ENCODE measurements at regions not wholly inside any gene's neighbourhood (a gene's known extent, or its start where the extent isn't known, plus 50 kb on each side); places are given as distances from the start of the nearest gene placed in this dataset.

DNA sequence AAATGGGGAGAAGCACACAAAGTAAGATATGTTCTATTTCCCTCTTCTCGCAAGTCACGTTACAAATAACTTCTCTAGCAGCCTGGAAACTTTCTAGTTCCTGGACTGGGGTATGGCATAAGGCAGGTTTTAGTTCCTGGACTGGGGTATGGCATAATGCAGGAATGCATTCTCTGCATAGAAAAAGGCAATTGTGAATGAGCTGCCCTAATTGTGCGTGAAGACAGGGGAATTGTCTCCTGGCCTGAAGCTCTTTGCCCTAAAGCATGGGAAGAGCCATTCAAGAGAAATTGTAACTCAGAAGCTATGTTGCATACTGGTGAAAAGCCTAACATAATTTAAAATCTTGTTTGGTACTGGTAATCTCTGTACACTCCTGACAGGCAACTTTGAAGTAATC is 54.3 kb upstream of the CBLB start:
- TF ChIP-seq, protein P1, sequence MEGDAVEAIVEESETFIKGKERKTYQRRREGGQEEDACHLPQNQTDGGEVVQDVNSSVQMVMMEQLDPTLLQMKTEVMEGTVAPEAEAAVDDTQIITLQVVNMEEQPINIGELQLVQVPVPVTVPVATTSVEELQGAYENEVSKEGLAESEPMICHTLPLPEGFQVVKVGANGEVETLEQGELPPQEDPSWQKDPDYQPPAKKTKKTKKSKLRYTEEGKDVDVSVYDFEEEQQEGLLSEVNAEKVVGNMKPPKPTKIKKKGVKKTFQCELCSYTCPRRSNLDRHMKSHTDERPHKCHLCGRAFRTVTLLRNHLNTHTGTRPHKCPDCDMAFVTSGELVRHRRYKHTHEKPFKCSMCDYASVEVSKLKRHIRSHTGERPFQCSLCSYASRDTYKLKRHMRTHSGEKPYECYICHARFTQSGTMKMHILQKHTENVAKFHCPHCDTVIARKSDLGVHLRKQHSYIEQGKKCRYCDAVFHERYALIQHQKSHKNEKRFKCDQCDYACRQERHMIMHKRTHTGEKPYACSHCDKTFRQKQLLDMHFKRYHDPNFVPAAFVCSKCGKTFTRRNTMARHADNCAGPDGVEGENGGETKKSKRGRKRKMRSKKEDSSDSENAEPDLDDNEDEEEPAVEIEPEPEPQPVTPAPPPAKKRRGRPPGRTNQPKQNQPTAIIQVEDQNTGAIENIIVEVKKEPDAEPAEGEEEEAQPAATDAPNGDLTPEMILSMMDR (IDR thresholded peaks at IDR 0.05) = no peak
- no peak overlapping the region for H3K27ac ChIP-seq
- no peak overlapping the region for H3K4me3 ChIP-seq
- H3K9me3 ChIP-seq = no peaks in the 10 kb centered on the region
- no peak overlapping the region for H3K9ac ChIP-seq (ENCODE audit: low read depth in 2 of 2, low read length in 2 of 2)
- DNase-seq = no peak
- H3K27me3 ChIP-seq = no peaks in the 10 kb centered on the region
- intact Hi-C loops (cut with DNase I) = no loop called here
- H3K36me3 ChIP-seq = no peaks in the 10 kb centered on the region
- H3K4me1 ChIP-seq = no peaks in the 10 kb centered on the region

DNA sequence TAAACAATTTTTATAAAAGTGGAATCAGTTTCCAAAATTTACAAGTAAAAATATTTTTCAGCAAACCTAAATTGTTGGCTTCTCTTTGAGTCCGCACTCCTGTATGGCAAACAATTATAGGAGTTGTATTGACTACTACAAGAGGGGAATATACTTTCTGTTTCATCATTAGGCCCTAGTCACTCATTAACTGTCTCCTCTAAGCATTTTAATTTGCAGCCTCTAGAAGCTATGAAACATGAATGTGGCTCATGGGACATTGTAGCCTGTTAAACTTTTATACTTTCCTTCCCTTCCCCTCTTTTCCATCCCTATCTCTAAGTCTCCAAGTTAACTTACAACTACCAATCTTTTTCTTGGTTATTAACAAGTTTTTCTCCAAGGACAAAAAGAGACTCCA is 58.9 kb upstream of the CBLB start:
- H3K9ac ChIP-seq (ENCODE audit: low read depth in 2 of 2, low read length in 2 of 2) = no peak overlapping the region
- H3K36me3 ChIP-seq = no peaks in the 10 kb centered on the region
- TF ChIP-seq, protein P1 (IDR thresholded peaks at IDR 0.05) = no peak
- no peaks in the 10 kb centered on the region for H3K9me3 ChIP-seq
- H3K4me1 ChIP-seq = no peaks in the 10 kb centered on the region
- no peak overlapping the region for H3K27ac ChIP-seq
- intact Hi-C loops (cut with DNase I) = no loop called here
- H3K27me3 ChIP-seq = no peaks in the 10 kb centered on the region
- no peak overlapping the region for H3K4me3 ChIP-seq
- no peak for DNase-seq

DNA sequence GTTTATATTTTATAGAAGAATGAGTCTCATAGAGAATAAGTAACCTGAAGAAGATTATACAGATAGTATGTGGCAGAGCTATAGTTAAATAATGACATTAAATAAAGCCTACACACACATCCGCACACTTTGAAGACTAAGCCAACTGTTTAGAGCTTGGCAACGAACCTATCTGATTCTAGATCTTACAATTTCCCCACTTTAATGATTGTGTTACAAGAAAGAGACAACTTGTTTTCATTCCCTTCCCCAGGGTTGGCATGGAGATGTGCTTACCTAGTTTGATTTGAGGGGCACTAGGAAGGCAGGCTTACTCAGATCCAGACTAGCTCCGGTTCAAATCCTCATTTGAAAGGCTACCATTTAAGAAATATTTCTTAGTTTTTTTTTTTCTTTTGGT is 61.9 kb upstream of the CBLB start:
- DNase-seq = no peak
- Histone ChIP-seq H3K36me3 (no peaks in the 10 kb centered on the region), H3K4me3 (no peak overlapping the region), H3K27ac (no peak overlapping the region), H3K4me1 (no peaks in the 10 kb centered on the region), H3K9ac (ENCODE audit: low read depth in 2 of 2, low read length in 2 of 2) (no peak overlapping the region), H3K9me3 (no peaks in the 10 kb centered on the region), H3K27me3 (no peaks in the 10 kb centered on the region)
- intact Hi-C loops (cut with DNase I) = no loop called here
- TF ChIP-seq, protein P1 (IDR thresholded peaks at IDR 0.05) = no peak

DNA sequence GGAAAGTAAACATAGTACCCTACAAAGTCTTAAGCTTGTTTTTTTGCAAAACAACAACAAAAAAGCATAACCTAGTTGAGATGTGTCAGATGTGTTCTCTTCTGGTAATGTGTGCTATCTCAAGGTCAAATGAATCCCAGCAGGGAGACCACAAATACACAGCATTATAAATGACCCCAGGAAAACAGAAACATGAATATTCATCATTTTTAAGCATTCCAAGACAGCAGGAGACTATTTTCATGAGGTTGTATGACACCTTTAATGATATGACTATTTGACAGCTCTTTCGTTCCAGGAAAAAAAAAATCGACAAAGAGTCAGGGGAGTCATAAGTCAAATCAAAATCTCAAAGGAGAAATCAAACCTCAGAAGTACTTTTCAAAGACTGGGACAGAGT is 62.7 kb upstream of the CBLB start:
- intact Hi-C loops (cut with DNase I) = no loop called here
- H3K36me3 ChIP-seq = no peaks in the 10 kb centered on the region

DNA sequence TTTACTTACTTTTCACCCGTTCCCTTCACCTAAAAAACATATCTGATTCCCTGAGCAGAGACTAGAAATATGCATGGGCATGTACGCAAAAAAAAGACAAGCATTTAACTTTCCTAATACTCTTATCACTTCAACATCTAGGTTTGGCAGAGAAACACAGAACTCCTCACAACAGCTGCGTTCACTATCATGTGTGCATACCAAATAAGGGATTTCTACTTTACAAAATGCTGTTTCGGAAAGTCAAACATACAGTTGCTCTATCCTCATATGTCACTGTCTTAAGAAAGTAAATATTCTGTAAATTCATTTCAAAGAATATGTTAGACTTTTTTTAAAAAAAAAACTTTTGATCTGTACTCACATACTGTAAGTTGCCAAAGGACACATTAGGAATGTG is 65.1 kb upstream of the CBLB start:
- H3K9me3 ChIP-seq = no peaks in the 10 kb centered on the region
- no peaks in the 10 kb centered on the region for H3K27me3 ChIP-seq
- DNase-seq = no peak
- H3K4me3 ChIP-seq = no peak overlapping the region
- intact Hi-C loops (cut with DNase I) = no loop called here
- H3K27ac ChIP-seq = no peak overlapping the region
- no peak overlapping the region for H3K9ac ChIP-seq (ENCODE audit: low read depth in 2 of 2, low read length in 2 of 2)
- TF ChIP-seq, protein P1 (IDR thresholded peaks at IDR 0.05) = no peak
- H3K4me1 ChIP-seq = no peaks in the 10 kb centered on the region
- no peaks in the 10 kb centered on the region for H3K36me3 ChIP-seq

More for the DNA sequence above, 62.7 kb upstream of the CBLB start:
- no peak overlapping the region for H3K27ac ChIP-seq
- H3K4me3 ChIP-seq = no peak overlapping the region
- H3K9me3 ChIP-seq = no peaks in the 10 kb centered on the region
- H3K27me3 ChIP-seq = no peaks in the 10 kb centered on the region
- DNase-seq = no peak
- H3K4me1 ChIP-seq = no peaks in the 10 kb centered on the region
- H3K9ac ChIP-seq (ENCODE audit: low read depth in 2 of 2, low read length in 2 of 2) = no peak overlapping the region
- TF ChIP-seq, protein P1 (IDR thresholded peaks at IDR 0.05) = no peak

DNA sequence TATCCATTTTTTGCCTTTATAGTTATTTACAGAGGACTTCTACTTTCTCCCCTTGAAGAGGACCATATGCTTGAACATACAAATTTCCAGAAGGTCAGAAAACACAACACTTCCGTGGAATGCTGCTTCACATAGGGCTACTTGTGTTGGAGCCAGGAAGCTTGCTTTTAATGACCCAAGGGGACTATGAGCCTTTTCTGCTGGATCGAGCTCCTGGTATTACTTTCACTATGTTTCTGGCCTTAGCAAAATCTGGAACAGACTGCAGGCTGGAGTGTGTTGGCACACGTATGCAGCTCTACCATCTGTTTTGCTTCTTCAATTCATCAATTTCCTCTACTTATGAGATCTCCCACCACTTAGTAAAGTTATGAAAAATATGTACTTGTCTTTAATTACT is 69.3 kb upstream of the CBLB start:
- Histone ChIP-seq H3K27me3 (no peaks in the 10 kb centered on the region), H3K27ac (no peak overlapping the region), H3K9me3 (no peaks in the 10 kb centered on the region), H3K36me3 (no peaks in the 10 kb centered on the region), H3K4me1 (no peaks in the 10 kb centered on the region), H3K9ac (ENCODE audit: low read depth in 2 of 2, low read length in 2 of 2) (no peak overlapping the region), H3K4me3 (no peak overlapping the region)
- TF ChIP-seq, protein P1 (IDR thresholded peaks at IDR 0.05) = no peak
- DNase-seq = no peak
- intact Hi-C loops (cut with DNase I) = no loop called here

Measured in colonic mucosa (tissue), 4 donors.